ENCODE measurements at regions not wholly inside any gene's neighbourhood (a gene's known extent, or its start where the extent isn't known, plus 50 kb on each side); places are given as distances from the start of the nearest gene placed in this dataset.

GRCh38 chr18:51751901-51752300 is 554.4 kb upstream of the MEX3C start:
- TF ChIP-seq CTCF (IDR thresholded peaks at IDR 0.05; ENCODE audit: low read depth, low read length, poor library complexity, severe bottlenecking) (no peak), EZH2phosphoT487 (IDR thresholded peaks at IDR 0.05; ENCODE audit: borderline replicate concordance, low read length) (no peak)

Data from DOHH2 (cell line).